Glutamatergic neuron (in vitro differentiated cells): ENCODE measurements at regions not wholly inside any gene's neighbourhood (a gene's known extent, or its start where the extent isn't known, plus 50 kb on each side); places are given as distances from the start of the nearest gene placed in this dataset.
A peak's percentile ranks its signal among the peaks of the same experiment; 100 is the strongest.

ENCODE experiments used
- DNase-seq: peaks from one replicate; pipeline ENCODE4 v3.0.0; 2022
- H3K27ac Mint-ChIP-seq: one replicate; pipeline ENCODE4 v1.8.0; 2020; ENCODE audit warnings: mild to moderate bottlenecking, mixed read lengths, inconsistent platforms; ENCODE audit not compliant: unreplicated experiment
- H3K27me3 Mint-ChIP-seq: one replicate; pipeline ENCODE4 v1.8.0; 2020; ENCODE audit warnings: mild to moderate bottlenecking, moderate library complexity, mixed read lengths, inconsistent platforms; ENCODE audit not compliant: unreplicated experiment
- H3K36me3 Mint-ChIP-seq: one replicate; pipeline ENCODE4 v1.8.0; 2020; ENCODE audit warnings: mild to moderate bottlenecking, mixed read lengths, inconsistent platforms; ENCODE audit not compliant: unreplicated experiment
- H3K4me1 Mint-ChIP-seq: one replicate; pipeline ENCODE4 v1.8.0; 2020; ENCODE audit warnings: mild to moderate bottlenecking, low read depth, mixed read lengths, inconsistent platforms; ENCODE audit not compliant: unreplicated experiment
- H3K4me3 Mint-ChIP-seq: one replicate; pipeline ENCODE4 v1.8.0; 2020; ENCODE audit warnings: mild to moderate bottlenecking, mixed read lengths, inconsistent platforms; ENCODE audit not compliant: unreplicated experiment
- H3K9me3 Mint-ChIP-seq: one replicate; pipeline ENCODE4 v1.8.0; 2020; ENCODE audit warnings: mild to moderate bottlenecking, moderate library complexity, mixed read lengths, inconsistent platforms; ENCODE audit not compliant: unreplicated experiment
- TF ChIP-seq, protein P1 (sequence below): fragments of 200-600 bp; sonication (generic); IDR thresholded peaks from one replicate; pipeline ENCODE4 v1.5.0; 2021; ENCODE audit not compliant: partially characterized antibody, unreplicated experiment

GRCh38 chr4:111793433-111794091, 351.7 kb upstream of the FAM241A start:
- H3K27me3 Mint-ChIP-seq, result no peaks in the 10 kb centered on the region
- H3K9me3 Mint-ChIP-seq, result no peaks in the 10 kb centered on the region
- H3K4me1 Mint-ChIP-seq, result peaks cover 2% of the 10 kb centered on the region
- no peak overlapping the region for H3K27ac Mint-ChIP-seq
- H3K4me3 Mint-ChIP-seq, result no peak overlapping the region
- no peak for DNase-seq
- no peaks in the 10 kb centered on the region for H3K36me3 Mint-ChIP-seq
- TF ChIP-seq, protein P1, sequence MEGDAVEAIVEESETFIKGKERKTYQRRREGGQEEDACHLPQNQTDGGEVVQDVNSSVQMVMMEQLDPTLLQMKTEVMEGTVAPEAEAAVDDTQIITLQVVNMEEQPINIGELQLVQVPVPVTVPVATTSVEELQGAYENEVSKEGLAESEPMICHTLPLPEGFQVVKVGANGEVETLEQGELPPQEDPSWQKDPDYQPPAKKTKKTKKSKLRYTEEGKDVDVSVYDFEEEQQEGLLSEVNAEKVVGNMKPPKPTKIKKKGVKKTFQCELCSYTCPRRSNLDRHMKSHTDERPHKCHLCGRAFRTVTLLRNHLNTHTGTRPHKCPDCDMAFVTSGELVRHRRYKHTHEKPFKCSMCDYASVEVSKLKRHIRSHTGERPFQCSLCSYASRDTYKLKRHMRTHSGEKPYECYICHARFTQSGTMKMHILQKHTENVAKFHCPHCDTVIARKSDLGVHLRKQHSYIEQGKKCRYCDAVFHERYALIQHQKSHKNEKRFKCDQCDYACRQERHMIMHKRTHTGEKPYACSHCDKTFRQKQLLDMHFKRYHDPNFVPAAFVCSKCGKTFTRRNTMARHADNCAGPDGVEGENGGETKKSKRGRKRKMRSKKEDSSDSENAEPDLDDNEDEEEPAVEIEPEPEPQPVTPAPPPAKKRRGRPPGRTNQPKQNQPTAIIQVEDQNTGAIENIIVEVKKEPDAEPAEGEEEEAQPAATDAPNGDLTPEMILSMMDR, result no peak

- peaks cover 2% of the 10 kb centered on the region for H3K9me3 Mint-ChIP-seq
- no peaks in the 10 kb centered on the region for H3K36me3 Mint-ChIP-seq
- DNase-seq, result no peak
- TF ChIP-seq, protein P1, result no peak
- peaks cover 4% of the 10 kb centered on the region for H3K4me1 Mint-ChIP-seq
- no peak overlapping the region for H3K27ac Mint-ChIP-seq
- H3K4me3 Mint-ChIP-seq, result no peak overlapping the region
- H3K27me3 Mint-ChIP-seq, result no peaks in the 10 kb centered on the region
Observed at GRCh38 chr4:111797455-111798163, 347.6 kb upstream of the FAM241A start.

DNA sequence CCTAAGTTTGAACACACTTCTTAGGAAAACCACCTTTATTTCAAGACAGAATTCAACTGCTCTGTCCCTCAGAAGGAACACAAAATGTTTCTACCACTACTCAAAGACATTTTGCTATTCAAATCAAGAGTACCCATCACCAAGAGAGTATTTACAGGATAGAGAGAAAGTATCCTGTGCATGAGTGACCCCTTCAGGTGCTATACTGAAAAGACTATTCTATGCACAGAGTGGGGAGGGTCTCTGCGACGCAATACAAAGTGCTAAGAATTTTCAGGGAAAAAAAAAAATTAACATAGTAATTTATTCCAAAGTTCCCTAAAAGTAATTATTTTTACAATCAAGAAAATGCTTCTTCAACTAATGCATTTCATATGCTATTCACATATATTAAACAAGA, 346.4 kb upstream of the FAM241A start:
- DNase-seq, result no peak
- TF ChIP-seq, protein P1, result peak; percentile 15
- Mint-ChIP-seq H3K9me3 (peaks cover 3% of the 10 kb centered on the region), H3K36me3 (no peaks in the 10 kb centered on the region), H3K4me1 (peaks cover 4% of the 10 kb centered on the region), H3K4me3 (no peak overlapping the region), H3K27me3 (no peaks in the 10 kb centered on the region), H3K27ac (no peak overlapping the region)

- Mint-ChIP-seq H3K4me3 (no peak overlapping the region), H3K36me3 (no peaks in the 10 kb centered on the region), H3K27me3 (no peaks in the 10 kb centered on the region), H3K4me1 (peaks cover 5% of the 10 kb centered on the region), H3K27ac (no peak overlapping the region), H3K9me3 (peaks cover 3% of the 10 kb centered on the region)
- TF ChIP-seq, protein P1, result no peak
- DNase-seq, result no peak
Observed at GRCh38 chr4:111800551-111800950, 344.7 kb upstream of the FAM241A start.

DNA sequence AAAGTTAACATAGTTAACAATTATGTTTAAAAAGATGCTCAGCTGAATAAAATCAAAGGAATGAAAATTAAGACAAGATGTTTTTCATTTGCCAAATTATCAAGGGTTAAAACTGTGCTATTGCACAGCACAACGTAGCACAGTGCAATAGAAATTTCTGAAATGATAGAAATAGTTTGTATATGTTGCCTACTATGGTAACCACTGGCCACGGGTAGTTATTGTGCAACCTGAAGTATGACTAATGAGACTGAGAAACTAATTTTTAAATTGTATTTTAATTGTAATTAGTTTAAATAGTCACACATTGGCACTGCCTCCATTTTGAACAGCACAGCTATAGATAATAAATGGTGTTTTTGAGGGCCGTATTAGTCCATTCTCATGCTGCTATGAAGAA, 343.1 kb upstream of the FAM241A start:
- no peaks in the 10 kb centered on the region for H3K36me3 Mint-ChIP-seq
- peak overlapping the region; percentile 69 for H3K27ac Mint-ChIP-seq
- H3K4me1 Mint-ChIP-seq, result peaks cover 7% of the 10 kb centered on the region
- no peak overlapping the region for H3K4me3 Mint-ChIP-seq
- H3K9me3 Mint-ChIP-seq, result peaks cover 3% of the 10 kb centered on the region
- TF ChIP-seq, protein P1, result no peak
- H3K27me3 Mint-ChIP-seq, result no peaks in the 10 kb centered on the region
- DNase-seq, result no peak
